OCI-LY1 (cell line): ENCODE measurements at regions not wholly inside any gene's neighbourhood (a gene's known extent, or its start where the extent isn't known, plus 50 kb on each side); places are given as distances from the start of the nearest gene placed in this dataset.

Source experiments
- H2AFZ ChIP-seq: fragments of 200-600 bp; sonication (generic), shearing (Covaris generic); 2 replicates; pipeline ENCODE4 v1.6.0; 2014; ENCODE audit warnings: antibody characterized with exemption, mild to moderate bottlenecking, low read length
- H3F3A ChIP-seq: fragments of 200-600 bp; sonication (generic), shearing (Covaris generic); 2 replicates; pipeline ENCODE4 v1.6.0; 2014; ENCODE audit warnings: mild to moderate bottlenecking, antibody characterized with exemption, low read length, moderate library complexity; ENCODE audit not compliant: insufficient read depth
- H3K27ac ChIP-seq: fragments of 200-600 bp; sonication (generic); 2 replicates; pipeline ENCODE4 v1.5.1; 2014; ENCODE audit warnings: low read length, mixed run types, mild to moderate bottlenecking, low read depth; ENCODE audit not compliant: poor library complexity, severe bottlenecking
- H3K27me3 ChIP-seq: fragments of 200-600 bp; sonication (generic); 2 replicates; pipeline ENCODE4 v1.6.0; 2014; ENCODE audit warnings: antibody characterized with exemption, mild to moderate bottlenecking, low read length, moderate library complexity; ENCODE audit not compliant: insufficient read depth
- H3K36me3 ChIP-seq: fragments of 200-600 bp; sonication (generic); 2 replicates; pipeline ENCODE4 v1.6.1; 2014; ENCODE audit warnings: mild to moderate bottlenecking, antibody characterized with exemption, low read length, moderate library complexity, mixed read lengths; ENCODE audit not compliant: insufficient read depth
- H3K4me1 ChIP-seq: fragments of 200-600 bp; sonication (generic); 2 replicates; pipeline ENCODE4 v1.5.1; 2014; ENCODE audit warnings: mild to moderate bottlenecking, low read length, moderate library complexity; ENCODE audit not compliant: insufficient read depth, severe bottlenecking
- H3K4me2 ChIP-seq: fragments of 200-600 bp; sonication (generic), shearing (Covaris generic); 2 replicates; pipeline ENCODE4 v1.6.1; 2014; ENCODE audit warnings: low read length
- H3K4me3 ChIP-seq: fragments of 200-600 bp; sonication (generic); 2 replicates; pipeline ENCODE4 v1.5.1; 2014; ENCODE audit warnings: low read length, low read depth, mild to moderate bottlenecking, mixed read lengths; ENCODE audit not compliant: poor library complexity, severe bottlenecking
- H3K79me2 ChIP-seq: fragments of 200-600 bp; shearing (Covaris generic); 2 replicates; pipeline ENCODE4 v1.6.1; 2016; ENCODE audit warnings: mixed run types, low read length, mixed read lengths; ENCODE audit not compliant: insufficient read depth
- H3K9ac ChIP-seq: fragments of 200-600 bp; sonication (generic), shearing (Covaris generic); 2 replicates; pipeline ENCODE4 v1.6.1; 2014; ENCODE audit warnings: mild to moderate bottlenecking, low read length, mixed read lengths
- H3K9me2 ChIP-seq: fragments of 200-600 bp; sonication (generic), shearing (Covaris generic); 2 replicates; pipeline ENCODE4 v1.6.1; 2014; ENCODE audit warnings: low read depth, mild to moderate bottlenecking, low read length, mixed read lengths
- H3K9me3 ChIP-seq: fragments of 200-600 bp; shearing (Covaris generic); 2 replicates; pipeline ENCODE4 v1.6.1; 2014; ENCODE audit warnings: low read length, mixed read lengths
- H4K20me1 ChIP-seq: fragments of 200-600 bp; sonication (generic), shearing (Covaris generic); 2 replicates; pipeline ENCODE4 v1.6.0; 2016; ENCODE audit warnings: mild to moderate bottlenecking, low read length; ENCODE audit not compliant: insufficient read depth
- CTCF ChIP-seq: fragments of 200-600 bp; sonication (generic), shearing (Covaris generic); IDR thresholded peaks from 2 replicates; pipeline ENCODE4 v1.5.1; 2017; ENCODE audit warnings: mild to moderate bottlenecking, antibody characterized with exemption, low read length, moderate library complexity, mixed read lengths
- EZH2 ChIP-seq: fragments of 200-600 bp; sonication (generic), shearing (Covaris generic); IDR thresholded peaks from 2 replicates; pipeline ENCODE4 v1.8.0; 2017; ENCODE audit warnings: borderline replicate concordance, mixed run types, mild to moderate bottlenecking, antibody characterized with exemption, low read length, moderate library complexity, mixed read lengths

- no peaks in the 10 kb centered on the region for H3K9me3 ChIP-seq
- H3K4me2 ChIP-seq = no peak overlapping the region
- no peak overlapping the region for H3K4me3 ChIP-seq
- no peaks in the 10 kb centered on the region for H3F3A ChIP-seq
- H3K9ac ChIP-seq = no peak overlapping the region
- no peak overlapping the region for H3K27ac ChIP-seq
- H3K9me2 ChIP-seq = no peaks in the 10 kb centered on the region
- H4K20me1 ChIP-seq = no peaks in the 10 kb centered on the region
- no peak for TF ChIP-seq EZH2
- no peak for TF ChIP-seq CTCF
- H3K4me1 ChIP-seq = no peaks in the 10 kb centered on the region
- no peak overlapping the region for H2AFZ ChIP-seq
- no peaks in the 10 kb centered on the region for H3K27me3 ChIP-seq
- no peaks in the 10 kb centered on the region for H3K79me2 ChIP-seq
- H3K36me3 ChIP-seq = no peaks in the 10 kb centered on the region
These were observed 611.2 kb upstream of the PLXNA2 start for GRCh38 chr1:208855403-208855802.

GRCh38 chr1:208857465-208857864 is 613.3 kb upstream of the PLXNA2 start:
- Histone ChIP-seq H3K27ac (no peak overlapping the region), H3K4me1 (no peaks in the 10 kb centered on the region), H3K9me3 (no peaks in the 10 kb centered on the region), H4K20me1 (no peaks in the 10 kb centered on the region), H3K4me3 (no peak overlapping the region), H3F3A (no peaks in the 10 kb centered on the region), H3K27me3 (no peaks in the 10 kb centered on the region), H3K9me2 (no peaks in the 10 kb centered on the region), H3K4me2 (no peak overlapping the region), H2AFZ (no peak overlapping the region), H3K9ac (no peak overlapping the region), H3K79me2 (no peaks in the 10 kb centered on the region), H3K36me3 (no peaks in the 10 kb centered on the region)
- TF ChIP-seq EZH2 (no peak), CTCF (no peak)

- H3K9me2 ChIP-seq = no peaks in the 10 kb centered on the region
- H3K36me3 ChIP-seq = no peaks in the 10 kb centered on the region
- no peak overlapping the region for H3K4me2 ChIP-seq
- no peak overlapping the region for H3K9ac ChIP-seq
- H3K27ac ChIP-seq = no peak overlapping the region
- H4K20me1 ChIP-seq = no peaks in the 10 kb centered on the region
- H2AFZ ChIP-seq = no peak overlapping the region
- TF ChIP-seq EZH2 = no peak
- TF ChIP-seq CTCF = no peak
- H3K27me3 ChIP-seq = no peaks in the 10 kb centered on the region
- no peak overlapping the region for H3K4me3 ChIP-seq
- H3F3A ChIP-seq = no peaks in the 10 kb centered on the region
- H3K4me1 ChIP-seq = no peaks in the 10 kb centered on the region
- H3K79me2 ChIP-seq = no peaks in the 10 kb centered on the region
- H3K9me3 ChIP-seq = no peaks in the 10 kb centered on the region
These were observed 614.6 kb upstream of the PLXNA2 start for GRCh38 chr1:208858738-208859137.
